Spleen (tissue), 7 donors: ENCODE measurements at regions not wholly inside any gene's neighbourhood (a gene's known extent, or its start where the extent isn't known, plus 50 kb on each side); places are given as distances from the start of the nearest gene placed in this dataset.

ENCODE experiments used
- POLR2A ChIP-seq, 3 donors: fragments of 450-650 bp; IDR thresholded peaks; one replicate each; pipeline ENCODE4 v1.5.1; 2017; ENCODE audit warnings: antibody characterized with exemption in 3 of 3, mild to moderate bottlenecking in 1 of 3
- POLR2AphosphoS5 ChIP-seq, 3 donors: sonication (generic); formaldehyde crosslinking; IDR thresholded peaks; one replicate each; pipeline ENCODE4 v1.5.1; 2017; ENCODE audit warnings: antibody characterized with exemption in 3 of 3
- TF ChIP-seq, protein P1 (sequence below), 11 experiments: fragments of 200-600 bp in 7 of 11; fragments of 450-650 bp in 4 of 11; sonication (generic) in 4 of 11; IDR thresholded peaks in 8 of 11; conservative IDR thresholded peaks in 3 of 11; 1 replicate in 7 of 11; 2 replicates in 4 of 11; pipeline versions ENCODE4 v1.4.0 to v1.8.0; 2016 to 2021; ENCODE audit warnings: antibody characterized with exemption in 11 of 11, inconsistent platforms in 4 of 11, mild to moderate bottlenecking in 1 of 11
- donor health status: DM: no; HTN: no; CAD: no; lungs with moderate emphysema.
- donor health status: DM: no; HTN: no; CAD: no.
- donor health status: DM: no; HTN: no; CAD: no.

DNA sequence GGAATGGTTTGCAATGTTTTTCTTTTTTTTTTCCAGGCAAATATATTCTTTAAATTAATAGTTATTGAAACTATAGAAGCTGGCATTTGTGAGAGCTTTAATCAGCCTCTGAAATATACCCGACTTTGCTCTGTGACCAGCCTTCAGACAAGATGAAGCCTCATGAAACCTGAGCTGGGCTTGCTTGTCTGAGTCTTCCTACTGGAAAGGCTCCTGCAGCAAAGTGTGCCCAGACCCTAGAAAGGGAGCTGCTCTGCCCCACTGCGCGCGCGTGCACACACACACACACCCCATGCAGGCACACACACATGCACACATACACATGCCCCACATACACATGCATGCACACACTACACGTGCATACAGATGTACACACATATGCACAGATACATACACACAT is 203.3 kb upstream of the NT5C1B start:
- TF ChIP-seq POLR2A (IDR thresholded peaks at IDR 0.05) = no peak
- TF ChIP-seq, protein P1, sequence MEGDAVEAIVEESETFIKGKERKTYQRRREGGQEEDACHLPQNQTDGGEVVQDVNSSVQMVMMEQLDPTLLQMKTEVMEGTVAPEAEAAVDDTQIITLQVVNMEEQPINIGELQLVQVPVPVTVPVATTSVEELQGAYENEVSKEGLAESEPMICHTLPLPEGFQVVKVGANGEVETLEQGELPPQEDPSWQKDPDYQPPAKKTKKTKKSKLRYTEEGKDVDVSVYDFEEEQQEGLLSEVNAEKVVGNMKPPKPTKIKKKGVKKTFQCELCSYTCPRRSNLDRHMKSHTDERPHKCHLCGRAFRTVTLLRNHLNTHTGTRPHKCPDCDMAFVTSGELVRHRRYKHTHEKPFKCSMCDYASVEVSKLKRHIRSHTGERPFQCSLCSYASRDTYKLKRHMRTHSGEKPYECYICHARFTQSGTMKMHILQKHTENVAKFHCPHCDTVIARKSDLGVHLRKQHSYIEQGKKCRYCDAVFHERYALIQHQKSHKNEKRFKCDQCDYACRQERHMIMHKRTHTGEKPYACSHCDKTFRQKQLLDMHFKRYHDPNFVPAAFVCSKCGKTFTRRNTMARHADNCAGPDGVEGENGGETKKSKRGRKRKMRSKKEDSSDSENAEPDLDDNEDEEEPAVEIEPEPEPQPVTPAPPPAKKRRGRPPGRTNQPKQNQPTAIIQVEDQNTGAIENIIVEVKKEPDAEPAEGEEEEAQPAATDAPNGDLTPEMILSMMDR (IDR thresholded peaks at IDR 0.05 in 8 of 11, conservative IDR thresholded peaks at IDR 0.05 in 3 of 11) = no peak
- TF ChIP-seq POLR2AphosphoS5 (IDR thresholded peaks at IDR 0.05) = no peak
